OCI-LY7 (cell line): ENCODE measurements at regions not wholly inside any gene's neighbourhood (a gene's known extent, or its start where the extent isn't known, plus 50 kb on each side); places are given as distances from the start of the nearest gene placed in this dataset.

Source experiments
- EZH2phosphoT487 ChIP-seq: fragments of 200-600 bp; sonication (generic); IDR thresholded peaks from 2 replicates; pipeline ENCODE4 v1.6.1; 2018; ENCODE audit warnings: low read depth, borderline replicate concordance, mild to moderate bottlenecking, mixed run types, antibody characterized with exemption, low read length, moderate library complexity, mixed read lengths
- TF ChIP-seq, protein P1 (sequence below): fragments of 200-600 bp; sonication (generic); conservative IDR thresholded peaks from 2 replicates; pipeline ENCODE4 v1.5.1; 2014; ENCODE audit warnings: mild to moderate bottlenecking, antibody characterized with exemption, low read length, moderate library complexity, mixed read lengths

GRCh38 chr13:42392180-42392579 lies 120.2 kb downstream of the AKAP11 start:
- TF ChIP-seq, protein P1, sequence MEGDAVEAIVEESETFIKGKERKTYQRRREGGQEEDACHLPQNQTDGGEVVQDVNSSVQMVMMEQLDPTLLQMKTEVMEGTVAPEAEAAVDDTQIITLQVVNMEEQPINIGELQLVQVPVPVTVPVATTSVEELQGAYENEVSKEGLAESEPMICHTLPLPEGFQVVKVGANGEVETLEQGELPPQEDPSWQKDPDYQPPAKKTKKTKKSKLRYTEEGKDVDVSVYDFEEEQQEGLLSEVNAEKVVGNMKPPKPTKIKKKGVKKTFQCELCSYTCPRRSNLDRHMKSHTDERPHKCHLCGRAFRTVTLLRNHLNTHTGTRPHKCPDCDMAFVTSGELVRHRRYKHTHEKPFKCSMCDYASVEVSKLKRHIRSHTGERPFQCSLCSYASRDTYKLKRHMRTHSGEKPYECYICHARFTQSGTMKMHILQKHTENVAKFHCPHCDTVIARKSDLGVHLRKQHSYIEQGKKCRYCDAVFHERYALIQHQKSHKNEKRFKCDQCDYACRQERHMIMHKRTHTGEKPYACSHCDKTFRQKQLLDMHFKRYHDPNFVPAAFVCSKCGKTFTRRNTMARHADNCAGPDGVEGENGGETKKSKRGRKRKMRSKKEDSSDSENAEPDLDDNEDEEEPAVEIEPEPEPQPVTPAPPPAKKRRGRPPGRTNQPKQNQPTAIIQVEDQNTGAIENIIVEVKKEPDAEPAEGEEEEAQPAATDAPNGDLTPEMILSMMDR = no peak
- TF ChIP-seq EZH2phosphoT487 = no peak
